Endothelial cell of umbilical vein (primary cell): ENCODE measurements at regions not wholly inside any gene's neighbourhood (a gene's known extent, or its start where the extent isn't known, plus 50 kb on each side); places are given as distances from the start of the nearest gene placed in this dataset.

Source experiments
- BruUV-seq: library from RNA; stranded (reverse); fragments of 400-500 nt; replicated peaks from 2 replicates; lab custom pipeline; 2021; lab: Mats Ljungman, UMichigan
- CTCF ChIA-PET: fragments of 300-600, 350-600 bp; sonication (Branson Sonifier 250); formaldehyde crosslinking; loops from one replicate; lab custom pipeline; 2021; ENCODE audit warnings: antibody characterized with exemption, inconsistent platforms; lab: Charles Lee
- POLR2A ChIA-PET: fragments of 300-600, 350-600 bp; sonication (Branson Sonifier 250); formaldehyde crosslinking; loops from one replicate; lab custom pipeline; 2021; ENCODE audit warnings: antibody characterized with exemption, inconsistent platforms; lab: Charles Lee
- DNase-seq: peaks from one replicate; pipeline ENCODE4 v3.0.0-alpha.2; 2011; ENCODE audit warnings: low read depth, low spot score
- FAIRE-seq: peaks from 2 replicates; lab custom pipeline; 2011; peaks lifted over from hg19 to GRCh38; lab: Jason Lieb, UNC
- H2AFZ ChIP-seq: 2 replicates; pipeline ENCODE4 v1.6.0; 2012; ENCODE audit warnings: low read depth, low read length, control low read depth, inconsistent platforms
- H3K27ac ChIP-seq: 2 replicates; pipeline ENCODE4 v1.5.1; 2011; ENCODE audit warnings: low read depth, mild to moderate bottlenecking, control low read depth, low read length, moderate library complexity; ENCODE audit not compliant: insufficient read depth
- H3K27me3 ChIP-seq, 2 experiments: 2 replicates each; pipeline versions ENCODE4 v1.6.0 to v1.6.1; 2011; ENCODE audit warnings: low read length in 2 of 2, mixed read lengths in 1 of 2; ENCODE audit not compliant: control insufficient read depth in 2 of 2, insufficient read depth in 2 of 2
- H3K36me3 ChIP-seq, 2 experiments: 2 replicates in 1 of 2; 3 replicates in 1 of 2; pipeline ENCODE4 v1.5.1; 2011; ENCODE audit warnings: low read length in 2 of 2, mild to moderate bottlenecking in 1 of 2, moderate library complexity in 1 of 2; ENCODE audit not compliant: control insufficient read depth in 2 of 2, insufficient read depth in 2 of 2; ENCODE audit errors: extremely low read depth in 1 of 2
- H3K4me1 ChIP-seq: 3 replicates; pipeline ENCODE4 v1.5.1; 2011; ENCODE audit warnings: mild to moderate bottlenecking, low read length; ENCODE audit not compliant: control insufficient read depth, insufficient read depth; ENCODE audit errors: extremely low read depth
- H3K4me2 ChIP-seq: 2 replicates; pipeline ENCODE4 v1.6.1; 2011; ENCODE audit warnings: low read length, control low read depth, mixed read lengths; ENCODE audit not compliant: insufficient read depth
- H3K4me3 ChIP-seq, 3 experiments: fragments of 200-600 bp in 1 of 3; sonication (generic), shearing (Covaris generic) in 1 of 3; replicated peaks in 1 of 3; 2 replicates each; pipeline ENCODE4 v1.5.1; 2011 to 2016; ENCODE audit warnings: control low read depth in 3 of 3, low read length in 3 of 3, mild to moderate bottlenecking in 2 of 3, inconsistent platforms in 1 of 3, low read depth in 1 of 3, moderate library complexity in 1 of 3; ENCODE audit not compliant: insufficient read depth in 1 of 3
- H3K79me2 ChIP-seq: 2 replicates; pipeline ENCODE4 v1.6.0; 2012; ENCODE audit warnings: low read length, inconsistent platforms; ENCODE audit not compliant: control insufficient read depth, insufficient read depth
- H3K9ac ChIP-seq: replicated peaks from 2 replicates; pipeline ENCODE3; 2011; ENCODE audit warnings: low read length, control low read depth; ENCODE audit not compliant: insufficient read depth; ENCODE audit errors: extremely low read depth
- H3K9me1 ChIP-seq: replicated peaks from 3 replicates; pipeline ENCODE4 v1.6.0; 2011; ENCODE audit warnings: mild to moderate bottlenecking, low read length; ENCODE audit not compliant: control insufficient read depth, insufficient read depth; ENCODE audit errors: extremely low read depth
- H3K9me3 ChIP-seq: replicated peaks from 2 replicates; pipeline ENCODE4 v1.5.1; 2012; ENCODE audit warnings: low read length, inconsistent platforms; ENCODE audit not compliant: control insufficient read depth, insufficient read depth
- H4K20me1 ChIP-seq: replicated peaks from 2 replicates; pipeline ENCODE3; 2011; ENCODE audit warnings: mild to moderate bottlenecking, low read length; ENCODE audit not compliant: control insufficient read depth, insufficient read depth; ENCODE audit errors: extremely low read depth
- CTCF ChIP-seq, 2 donors: IDR thresholded peaks; 1 replicate in 1 of 2; 2 replicates in 1 of 2; pipeline ENCODE4 v1.5.1; 2011; ENCODE audit warnings: low read length in 2 of 2, mild to moderate bottlenecking in 2 of 2, moderate library complexity in 2 of 2, control low read depth in 1 of 2, inconsistent platforms in 1 of 2, low read depth in 1 of 2; ENCODE audit not compliant: insufficient read depth in 1 of 2; ENCODE audit errors: extremely low read depth in 1 of 2
- FOS ChIP-seq: IDR thresholded peaks from 2 replicates; pipeline ENCODE4 v1.6.1; 2011; ENCODE audit warnings: mild to moderate bottlenecking, low read length, moderate library complexity, borderline replicate concordance; ENCODE audit not compliant: insufficient read depth
- GATA2 ChIP-seq: IDR thresholded peaks from 2 replicates; pipeline ENCODE4 v1.7.0; 2011; ENCODE audit warnings: low read depth, mild to moderate bottlenecking, moderate library complexity, mixed read lengths, low read length; ENCODE audit not compliant: insufficient read length, insufficient read depth
- JUN ChIP-seq: IDR thresholded peaks from 2 replicates; pipeline ENCODE4 v1.6.1; 2011; ENCODE audit warnings: borderline replicate concordance, low read depth; ENCODE audit not compliant: insufficient read length, insufficient read depth
- POLR2AphosphoS5 ChIP-seq: IDR thresholded peaks from 2 replicates; pipeline ENCODE4 v1.6.1; 2012; ENCODE audit warnings: low read depth, mild to moderate bottlenecking, control low read depth, low read length, moderate library complexity; ENCODE audit not compliant: insufficient read depth
- dilution Hi-C: fragments of 300-500 bp; cut with MboI; formaldehyde crosslinking; loops from one replicate; pipeline ENCODE4 v1.15.0; 2019; ENCODE audit warnings: low sequenced_read_pairs; ENCODE audit not compliant: extremely low pct_ligation_motif_present
- intact Hi-C: fragments of 100-400 bp; cut with micrococcal nuclease; formaldehyde crosslinking; loops from one replicate; pipeline ENCODE4 v1.10.0; 2022

GRCh38 chr10:130558746-130559546 lies 422.8 kb downstream of the GLRX3 start:
- H3K9ac ChIP-seq: no peak overlapping the region
- BruUV-seq: no TSS peak
- no peak overlapping the region for H2AFZ ChIP-seq
- intact Hi-C loops (no loop called here), dilution Hi-C loops (no loop called here)
- H3K27ac ChIP-seq: no peak overlapping the region
- no peaks in the 10 kb centered on the region for H3K4me1 ChIP-seq
- no peak for FAIRE-seq
- H4K20me1 ChIP-seq: no peaks in the 10 kb centered on the region
- peaks cover 3% of the 10 kb centered on the region for H3K9me3 ChIP-seq
- H3K36me3 ChIP-seq: no peaks in the 10 kb centered on the region
- H3K27me3 ChIP-seq: no peaks in the 10 kb centered on the region
- TF ChIP-seq GATA2 (no peak), CTCF (IDR thresholded peaks at IDR 0.05; ENCODE audit: extremely low read depth in 1 of 2, insufficient read depth in 1 of 2, low read depth in 1 of 2, low read length in 2 of 2) (no peak), FOS (no peak), POLR2AphosphoS5 (no peak), JUN (no peak)
- ChIA-PET POLR2A (no interaction called here), CTCF (no interaction called here)
- no peak for DNase-seq
- H3K4me3 ChIP-seq: no peak overlapping the region
- H3K79me2 ChIP-seq: no peaks in the 10 kb centered on the region
- H3K9me1 ChIP-seq: no peaks in the 10 kb centered on the region
- no peak overlapping the region for H3K4me2 ChIP-seq
